SK-N-SH (cell line): ENCODE measurements at regions not wholly inside any gene's neighbourhood (a gene's known extent, or its start where the extent isn't known, plus 50 kb on each side); places are given as distances from the start of the nearest gene placed in this dataset.

Experiments
- CHD2 ChIP-seq: fragments of 150-350 bp; IDR thresholded peaks from 2 replicates; pipeline ENCODE4 v1.6.1; 2018; ENCODE audit warnings: low read length; ENCODE audit not compliant: partially characterized antibody
- CTCF ChIP-seq: fragments of 200-600 bp; sonication (generic); IDR thresholded peaks from 2 replicates; pipeline ENCODE4 v1.6.1; 2017; ENCODE audit warnings: antibody characterized with exemption, mild to moderate bottlenecking, moderate library complexity
- EP300 ChIP-seq, 2 experiments: IDR thresholded peaks; 2 replicates each; pipeline versions ENCODE4 v1.4.0 to v1.6.1; 2012; ENCODE audit warnings: borderline replicate concordance in 1 of 2, low read depth in 1 of 2, low read length in 1 of 2
- GABPA ChIP-seq: IDR thresholded peaks from 2 replicates; pipeline ENCODE4 v1.4.0; 2012; ENCODE audit warnings: low read depth, mild to moderate bottlenecking
- JUND ChIP-seq: IDR thresholded peaks from 2 replicates; pipeline ENCODE4 v1.4.0; 2012
- MAX ChIP-seq: IDR thresholded peaks from 2 replicates; pipeline ENCODE4 v1.4.0; 2012; ENCODE audit warnings: low read depth
- NRF1 ChIP-seq: IDR thresholded peaks from 2 replicates; pipeline ENCODE4 v1.6.1; 2012; ENCODE audit warnings: low read depth, mild to moderate bottlenecking, low read length
- POLR2AphosphoS5 ChIP-seq: IDR thresholded peaks from 2 replicates; pipeline ENCODE4 v1.6.1; 2012; ENCODE audit warnings: low read depth, low read length
- RAD21 ChIP-seq: IDR thresholded peaks from 2 replicates; pipeline ENCODE4 v1.6.1; 2012; ENCODE audit warnings: mild to moderate bottlenecking, low read length
- REST ChIP-seq: IDR thresholded peaks from 2 replicates; pipeline ENCODE4 v1.6.1; 2012; ENCODE audit warnings: mild to moderate bottlenecking, low read depth, low read length, moderate library complexity
- RFX5 ChIP-seq: IDR thresholded peaks from 2 replicates; pipeline ENCODE4 v1.6.1; 2012; ENCODE audit warnings: mild to moderate bottlenecking, improper control_type of control experiment, low read length
- USF2 ChIP-seq: fragments of 150-350 bp; IDR thresholded peaks from 2 replicates; pipeline ENCODE4 v1.6.1; 2017; ENCODE audit warnings: antibody characterized with exemption, low read length, low read depth, borderline replicate concordance

DNA sequence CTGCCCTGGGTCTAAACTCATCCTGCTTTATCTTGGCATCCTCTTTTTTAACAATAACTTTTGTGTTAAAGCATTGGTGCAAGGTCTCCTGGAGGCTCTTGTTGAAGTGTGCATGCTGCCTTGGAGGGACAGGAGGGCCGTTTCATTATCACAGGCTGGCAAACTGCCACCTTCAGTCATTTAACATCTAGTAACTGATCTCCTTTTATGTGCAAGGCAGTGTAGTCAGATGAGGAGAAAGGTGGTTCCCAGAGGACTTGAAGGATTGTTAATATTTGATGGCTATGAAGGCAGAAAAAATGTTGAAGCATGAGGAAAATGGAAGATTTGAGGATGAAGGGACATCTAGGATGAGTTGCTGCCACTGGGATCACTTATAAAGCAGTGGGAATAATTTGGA is 439.4 kb downstream of the RAPGEF2 start:
- TF ChIP-seq EP300 (IDR thresholded peaks at IDR 0.05; ENCODE audit: borderline replicate concordance in 1 of 2, low read depth in 1 of 2, low read length in 1 of 2) (no peak), USF2 (no peak), JUND (no peak), CTCF (no peak), RAD21 (no peak), NRF1 (no peak), CHD2 (no peak), REST (no peak), GABPA (no peak), RFX5 (no peak), MAX (no peak), POLR2AphosphoS5 (no peak)
